B cell (primary cell): ENCODE measurements at regions not wholly inside any gene's neighbourhood (a gene's known extent, or its start where the extent isn't known, plus 50 kb on each side); places are given as distances from the start of the nearest gene placed in this dataset.

Source experiments
- ATAC-seq: fragments of 200-7000 bp; cut with Tn5 transposase; one replicate; pipeline ENCODE4 v1.10.0; 2021; ENCODE audit warnings: low read depth, mild to moderate bottlenecking, moderate number of reproducible peaks, moderate library complexity
- CTCF ChIA-PET: fragments of 350-600 bp; sonication (Branson Sonifier 250); formaldehyde crosslinking; loops from one replicate; lab custom pipeline; 2021; ENCODE audit warnings: antibody characterized with exemption, inconsistent platforms; lab: Charles Lee
- POLR2A ChIA-PET: fragments of 350-600 bp; sonication (Branson Sonifier 250); formaldehyde crosslinking; loops from one replicate; lab custom pipeline; 2021; ENCODE audit warnings: antibody characterized with exemption; lab: Charles Lee
- DNase-seq: peaks from one replicate; pipeline ENCODE4 v3.0.0; 2013
- H2AFZ ChIP-seq: 2 replicates; pipeline ENCODE4 v1.6.1; 2012; ENCODE audit warnings: mild to moderate bottlenecking, low read depth, low read length; ENCODE audit not compliant: insufficient read depth, poor library complexity, severe bottlenecking
- H3K27ac ChIP-seq, 2 donors: 1 replicate in 1 of 2; 2 replicates in 1 of 2; pipeline ENCODE4 v1.5.1; 2012 to 2013; ENCODE audit warnings: low read length in 2 of 2, mild to moderate bottlenecking in 2 of 2, moderate library complexity in 1 of 2
- H3K27me3 ChIP-seq, 4 experiments: fragments of 200-600 bp in 1 of 4; sonication (generic) in 1 of 4; replicated peaks in 1 of 4; 1 replicate in 2 of 4; 2 replicates in 2 of 4; pipeline versions ENCODE4 v1.6.1 to v1.7.0; 2013 to 2016; ENCODE audit warnings: low read length in 3 of 4, mild to moderate bottlenecking in 2 of 4, mixed read lengths in 1 of 4, moderate library complexity in 1 of 4; ENCODE audit not compliant: insufficient read depth in 4 of 4, control insufficient read depth in 3 of 4; ENCODE audit errors: control extremely low read depth in 1 of 4
- H3K36me3 ChIP-seq, 2 experiments: replicated peaks in 1 of 2; 1 replicate in 1 of 2; 2 replicates in 1 of 2; pipeline versions ENCODE4 v1.6.1 to v1.7.1; 2013; ENCODE audit warnings: low read length in 1 of 2; ENCODE audit not compliant: insufficient read depth in 2 of 2, control insufficient read depth in 1 of 2; ENCODE audit errors: control extremely low read depth in 1 of 2, extremely low read depth in 1 of 2
- H3K4me1 ChIP-seq, 2 donors: fragments of 200-600 bp in 1 of 2; sonication (generic) in 1 of 2; 1 replicate in 1 of 2; 2 replicates in 1 of 2; pipeline versions ENCODE4 v1.5.1 to v1.6.1; 2013 to 2017; ENCODE audit warnings: low read length in 2 of 2; ENCODE audit not compliant: control insufficient read depth in 2 of 2, insufficient read depth in 2 of 2
- H3K4me2 ChIP-seq: replicated peaks from 2 replicates; pipeline ENCODE3; 2012; ENCODE audit warnings: mild to moderate bottlenecking, low read depth, low read length; ENCODE audit not compliant: poor library complexity, severe bottlenecking
- H3K4me3 ChIP-seq, 5 experiments: fragments of 200-600 bp in 1 of 5; sonication (generic) in 1 of 5; 1 replicate in 3 of 5; 2 replicates in 2 of 5; pipeline versions ENCODE4 v1.5.1 to v1.7.0; 2011 to 2016; ENCODE audit warnings: low read length in 4 of 5, mild to moderate bottlenecking in 4 of 5, low read depth in 2 of 5, control low read depth in 1 of 5, moderate library complexity in 1 of 5; ENCODE audit not compliant: insufficient read depth in 1 of 5; ENCODE audit errors: control extremely low read depth in 1 of 5, extremely low read depth in 1 of 5
- H3K79me2 ChIP-seq: fragments of 200-600 bp; sonication (generic); one replicate; pipeline ENCODE4 v1.6.0; 2016; ENCODE audit warnings: low read length; ENCODE audit not compliant: control insufficient read depth, insufficient read depth
- H3K9ac ChIP-seq: fragments of 200-600 bp; sonication (generic); 2 replicates; pipeline ENCODE4 v1.6.1; 2017; ENCODE audit warnings: mild to moderate bottlenecking, low read length, moderate library complexity
- H3K9me3 ChIP-seq, 3 donors: one replicate each; pipeline versions ENCODE4 v1.6.1 to v1.7.1; 2013; ENCODE audit warnings: low read length in 2 of 3; ENCODE audit not compliant: control insufficient read depth in 2 of 3, insufficient read depth in 1 of 3; ENCODE audit errors: control extremely low read depth in 1 of 3
- H4K20me1 ChIP-seq: 2 replicates; pipeline ENCODE4 v1.6.0; 2012; ENCODE audit warnings: mild to moderate bottlenecking, low read length; ENCODE audit not compliant: insufficient read depth, control insufficient read depth, poor library complexity, severe bottlenecking
- H3K27ac Mint-ChIP-seq: one replicate; pipeline ENCODE4 v1.8.0; 2021; ENCODE audit warnings: mixed read lengths
- H3K27me3 Mint-ChIP-seq: one replicate; pipeline ENCODE4 v1.8.0; 2021; ENCODE audit warnings: mixed read lengths
- H3K4me1 Mint-ChIP-seq: one replicate; pipeline ENCODE4 v1.8.0; 2021; ENCODE audit warnings: mixed read lengths
- H3K4me3 Mint-ChIP-seq: one replicate; pipeline ENCODE4 v1.8.0; 2021; ENCODE audit warnings: mixed read lengths
- H3K9me3 Mint-ChIP-seq: one replicate; pipeline ENCODE4 v1.8.0; 2022; ENCODE audit warnings: mixed read lengths; ENCODE audit not compliant: insufficient read depth
- EZH2 ChIP-seq: IDR thresholded peaks from 2 replicates; pipeline ENCODE4 v1.6.1; 2012; ENCODE audit warnings: borderline replicate concordance, low read depth, mild to moderate bottlenecking, moderate library complexity, low read length; ENCODE audit not compliant: insufficient read depth, poor library complexity, severe bottlenecking
- WGBS: methylation state at CpG from one replicate; pipeline ENCODE4 v1.1.5; 2013; ENCODE audit warnings: missing lambda C conversion rate; ENCODE audit not compliant: insufficient coverage; 5-methylcytosine and 5-hydroxymethylcytosine counted together
- intact Hi-C: fragments of 100-400 bp; cut with micrococcal nuclease; formaldehyde crosslinking; loops from one replicate; pipeline ENCODE4 v1.10.0; 2022
- TF ChIP-seq, protein P1 (sequence below): fragments of 200-600 bp; IDR thresholded peaks from one replicate; pipeline ENCODE4 v1.8.0; 2022; ENCODE audit warnings: antibody characterized with exemption, mild to moderate bottlenecking

DNA sequence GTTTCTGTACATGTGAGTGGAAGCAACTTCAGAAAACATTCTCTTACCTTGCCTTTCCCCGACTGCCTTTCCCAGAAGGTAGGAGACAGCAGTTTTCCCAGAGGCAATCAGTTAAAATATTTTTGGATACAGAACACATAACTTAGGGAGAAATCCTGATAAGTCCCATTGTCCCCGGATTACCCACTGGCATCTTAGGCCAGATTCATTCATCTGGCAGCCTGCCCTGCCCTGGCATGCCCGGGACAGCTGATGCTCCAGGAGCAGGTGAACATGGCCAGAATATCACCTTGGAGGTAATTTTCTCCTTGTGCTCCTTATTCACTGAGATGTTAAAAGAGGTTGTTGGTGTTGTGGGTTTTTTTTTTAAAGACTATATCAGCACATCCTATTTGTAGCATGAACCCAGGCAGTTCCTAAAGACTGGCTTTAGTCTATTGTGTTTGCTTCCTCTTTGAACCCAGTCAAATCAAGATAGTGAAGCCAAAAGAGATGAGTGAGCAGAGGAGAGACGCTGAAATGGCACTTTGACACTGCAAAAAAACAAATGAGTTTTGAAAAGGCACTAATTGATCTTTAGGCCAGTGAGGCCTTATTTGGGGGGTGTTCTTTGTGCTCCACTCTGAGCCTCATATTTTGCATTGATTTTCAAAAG lies 139.6 kb downstream of the PLPP3 start:
- no peaks in the 10 kb centered on the region for H3K27me3 Mint-ChIP-seq
- intact Hi-C loops = no loop called here
- peaks cover 29% of the 10 kb centered on the region for H3K4me1 Mint-ChIP-seq
- ChIA-PET POLR2A (no interaction called here), CTCF (no interaction called here)
- H3K4me1 ChIP-seq = peaks cover 17 to 23% of the 10 kb centered on the region in 2 donors
- H3K36me3 ChIP-seq = no peaks in the 10 kb centered on the region
- no peak overlapping the region for H3K4me3 Mint-ChIP-seq
- no peaks in the 10 kb centered on the region for H3K27me3 ChIP-seq
- H3K27ac ChIP-seq = no peak overlapping the region
- DNase-seq (no peak), ATAC-seq (no peak)
- H4K20me1 ChIP-seq = no peaks in the 10 kb centered on the region
- TF ChIP-seq EZH2 = no peak
- no peak overlapping the region for H3K9ac ChIP-seq
- 37% methylated on average over 3 of the region's 4 CpGs for WGBS
- H3K9me3 ChIP-seq = no peaks in the 10 kb centered on the region
- no peak overlapping the region for H2AFZ ChIP-seq
- H3K79me2 ChIP-seq = no peaks in the 10 kb centered on the region
- H3K9me3 Mint-ChIP-seq = no peaks in the 10 kb centered on the region
- no peak overlapping the region for H3K27ac Mint-ChIP-seq
- no peak overlapping the region for H3K4me3 ChIP-seq
- no peak overlapping the region for H3K4me2 ChIP-seq

DNA sequence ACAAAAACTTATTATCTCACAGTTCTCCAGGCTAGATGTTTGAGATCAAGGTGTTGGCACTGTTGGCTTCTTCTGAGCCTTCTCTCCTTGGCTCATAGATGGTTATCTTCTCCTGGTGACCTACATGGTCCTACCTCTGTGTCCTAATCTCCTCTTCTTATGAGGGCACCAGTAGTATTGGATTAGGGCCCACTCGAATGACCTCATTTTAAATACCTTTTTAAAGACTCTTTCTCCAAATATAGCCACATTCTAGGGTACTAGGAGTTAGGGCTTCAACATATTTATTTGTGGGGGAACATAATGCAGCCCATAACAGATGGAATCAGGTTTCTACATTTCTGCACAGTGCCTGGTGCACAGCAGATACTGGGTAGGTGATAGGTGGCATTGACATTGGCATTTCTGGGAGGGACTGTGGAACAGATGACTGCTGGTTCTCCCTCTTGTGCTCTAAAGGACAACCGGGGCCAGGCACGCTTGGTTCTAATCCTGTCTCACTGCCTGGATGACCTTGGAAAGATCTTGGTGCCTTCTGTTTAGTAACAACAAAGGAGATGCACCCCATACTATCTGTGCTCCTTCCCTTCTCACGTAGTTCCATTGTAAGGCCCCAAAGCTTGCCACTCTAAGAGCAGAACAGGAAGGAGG lies 140.3 kb downstream of the PLPP3 start:
- Histone ChIP-seq H3K4me2 (no peak overlapping the region), H3K4me1 (peaks cover 24 to 30% of the 10 kb centered on the region in 2 donors), H3K36me3 (no peaks in the 10 kb centered on the region), H3K4me3 (no peak overlapping the region), H3K79me2 (no peaks in the 10 kb centered on the region), H3K27me3 (no peaks in the 10 kb centered on the region), H3K9ac (no peak overlapping the region), H4K20me1 (no peaks in the 10 kb centered on the region), H3K27ac (no peak overlapping the region), H3K9me3 (no peaks in the 10 kb centered on the region), H2AFZ (no peak overlapping the region)
- H3K4me1 Mint-ChIP-seq = peaks cover 36% of the 10 kb centered on the region
- POLR2A ChIA-PET = no interaction called here
- no peaks in the 10 kb centered on the region for H3K9me3 Mint-ChIP-seq
- H3K4me3 Mint-ChIP-seq = no peak overlapping the region
- no peaks in the 10 kb centered on the region for H3K27me3 Mint-ChIP-seq
- TF ChIP-seq, protein P1, sequence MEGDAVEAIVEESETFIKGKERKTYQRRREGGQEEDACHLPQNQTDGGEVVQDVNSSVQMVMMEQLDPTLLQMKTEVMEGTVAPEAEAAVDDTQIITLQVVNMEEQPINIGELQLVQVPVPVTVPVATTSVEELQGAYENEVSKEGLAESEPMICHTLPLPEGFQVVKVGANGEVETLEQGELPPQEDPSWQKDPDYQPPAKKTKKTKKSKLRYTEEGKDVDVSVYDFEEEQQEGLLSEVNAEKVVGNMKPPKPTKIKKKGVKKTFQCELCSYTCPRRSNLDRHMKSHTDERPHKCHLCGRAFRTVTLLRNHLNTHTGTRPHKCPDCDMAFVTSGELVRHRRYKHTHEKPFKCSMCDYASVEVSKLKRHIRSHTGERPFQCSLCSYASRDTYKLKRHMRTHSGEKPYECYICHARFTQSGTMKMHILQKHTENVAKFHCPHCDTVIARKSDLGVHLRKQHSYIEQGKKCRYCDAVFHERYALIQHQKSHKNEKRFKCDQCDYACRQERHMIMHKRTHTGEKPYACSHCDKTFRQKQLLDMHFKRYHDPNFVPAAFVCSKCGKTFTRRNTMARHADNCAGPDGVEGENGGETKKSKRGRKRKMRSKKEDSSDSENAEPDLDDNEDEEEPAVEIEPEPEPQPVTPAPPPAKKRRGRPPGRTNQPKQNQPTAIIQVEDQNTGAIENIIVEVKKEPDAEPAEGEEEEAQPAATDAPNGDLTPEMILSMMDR = no peak
- no peak for TF ChIP-seq EZH2
- intact Hi-C loops = no loop called here
- WGBS = 100% methylated on average over 3 of the region's 4 CpGs
- ATAC-seq (no peak), DNase-seq (no peak)
- CTCF ChIA-PET = no interaction called here
- H3K27ac Mint-ChIP-seq = no peak overlapping the region
